Brain microvascular endothelial cell (primary cell): ENCODE measurements at regions not wholly inside any gene's neighbourhood (a gene's known extent, or its start where the extent isn't known, plus 50 kb on each side); places are given as distances from the start of the nearest gene placed in this dataset.

Experiments
- DNase-seq: peaks from one replicate; pipeline ENCODE4 v3.0.0-alpha.2; 2020
- H3K27ac ChIP-seq: fragments of 250-450 bp; sonication (Bioruptor Pico); 2 replicates; pipeline ENCODE4 v1.5.1; 2020; ENCODE audit warnings: mild to moderate bottlenecking, moderate library complexity
- H3K27me3 ChIP-seq: fragments of 250-450 bp; sonication (Bioruptor Pico); replicated peaks from 2 replicates; pipeline ENCODE4 v1.5.1; 2020; ENCODE audit warnings: mild to moderate bottlenecking
- H3K36me3 ChIP-seq: fragments of 250-450 bp; sonication (Bioruptor Pico); replicated peaks from 2 replicates; pipeline ENCODE4 v1.5.1; 2020; ENCODE audit warnings: mild to moderate bottlenecking
- H3K4me3 ChIP-seq: 2 replicates; pipeline ENCODE4 v1.5.1; 2011; ENCODE audit warnings: low read depth, mild to moderate bottlenecking, control low read depth, low read length, moderate library complexity
- CTCF ChIP-seq: IDR thresholded peaks from 2 replicates; pipeline ENCODE4 v1.5.1; 2011; ENCODE audit warnings: low read depth, mild to moderate bottlenecking, moderate library complexity, low read length, control low read depth, inconsistent platforms; ENCODE audit errors: missing control alignments
- in situ Hi-C: cut with HindIII; loops from 2 replicates; pipeline ENCODE4 v1.10.0; 2017; ENCODE audit warnings: low sequenced_read_pairs, low pct_ligation_motif_present

- Histone ChIP-seq H3K27me3 (no peaks in the 10 kb centered on the region), H3K4me3 (no peak overlapping the region), H3K27ac (no peak overlapping the region), H3K36me3 (no peaks in the 10 kb centered on the region)
- in situ Hi-C loops, result loop anchor here (25.0 kb wide), 1 partner anchor 224 kb away; the partner anchor contains the start of gene CC2D2A
- TF ChIP-seq CTCF, result peak; percentile 79
- DNase-seq, result peak; percentile 62
These were observed 189.1 kb upstream of the C1QTNF7 start for GRCh38 chr4:15238720-15239119.

GRCh38 chr4:15239866-15240265, 188.0 kb upstream of the C1QTNF7 start:
- Histone ChIP-seq H3K27ac (peak overlapping the region; percentile 58), H3K36me3 (no peaks in the 10 kb centered on the region), H3K4me3 (no peak overlapping the region), H3K27me3 (no peaks in the 10 kb centered on the region)
- peak; percentile 54 for DNase-seq
- in situ Hi-C loops, result loop anchor here (25.0 kb wide), 1 partner anchor 222 kb away; the partner anchor contains the start of gene CC2D2A
- TF ChIP-seq CTCF, result no peak

- no peaks in the 10 kb centered on the region for H3K27me3 ChIP-seq
- in situ Hi-C loops, result loop anchor here (25.0 kb wide), 1 partner anchor 222 kb away; the partner anchor contains the start of gene CC2D2A
- TF ChIP-seq CTCF, result no peak
- H3K36me3 ChIP-seq, result no peaks in the 10 kb centered on the region
- H3K27ac ChIP-seq, result peak overlapping the region; percentile 58
- no peak overlapping the region for H3K4me3 ChIP-seq
- peak; percentile 82 for DNase-seq
These were observed 187.1 kb upstream of the C1QTNF7 start for GRCh38 chr4:15240764-15241163.

DNA sequence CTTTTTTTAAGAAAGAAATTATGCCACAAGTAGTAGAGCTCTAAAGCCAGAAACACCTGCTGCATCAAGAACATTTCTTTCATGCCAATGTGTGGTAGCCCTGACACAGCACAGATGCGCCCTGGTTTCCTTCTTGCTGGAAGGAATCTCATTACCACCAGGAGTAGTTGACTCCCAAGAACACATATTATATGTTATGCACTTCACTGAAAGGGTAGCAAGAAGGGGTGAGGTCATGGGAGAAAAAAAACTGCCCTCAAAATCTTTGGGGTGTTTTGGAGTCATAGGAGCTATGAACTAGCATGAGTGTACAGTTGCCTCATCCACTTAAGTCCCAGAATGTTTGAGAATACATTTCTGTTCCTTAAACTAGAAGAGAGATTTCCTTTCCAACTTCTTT, 185.8 kb upstream of the C1QTNF7 start:
- H3K27me3 ChIP-seq, result no peaks in the 10 kb centered on the region
- DNase-seq, result no peak
- TF ChIP-seq CTCF, result no peak

GRCh38 chr4:15244354-15244753, 183.5 kb upstream of the C1QTNF7 start:
- in situ Hi-C loops, result loop anchor here (25.0 kb wide), 1 partner anchor 218 kb away; the partner anchor contains the start of gene CC2D2A
- DNase-seq, result peak; percentile 68
- Histone ChIP-seq H3K4me3 (no peak overlapping the region), H3K27ac (no peak overlapping the region), H3K27me3 (no peaks in the 10 kb centered on the region), H3K36me3 (no peaks in the 10 kb centered on the region)
- TF ChIP-seq CTCF, result no peak

More for the DNA sequence above, 185.8 kb upstream of the C1QTNF7 start:
- H3K27ac ChIP-seq, result no peak overlapping the region
- in situ Hi-C loops, result loop anchor here (25.0 kb wide), 1 partner anchor 220 kb away; the partner anchor contains the start of gene CC2D2A
- no peaks in the 10 kb centered on the region for H3K36me3 ChIP-seq
- no peak overlapping the region for H3K4me3 ChIP-seq

DNA sequence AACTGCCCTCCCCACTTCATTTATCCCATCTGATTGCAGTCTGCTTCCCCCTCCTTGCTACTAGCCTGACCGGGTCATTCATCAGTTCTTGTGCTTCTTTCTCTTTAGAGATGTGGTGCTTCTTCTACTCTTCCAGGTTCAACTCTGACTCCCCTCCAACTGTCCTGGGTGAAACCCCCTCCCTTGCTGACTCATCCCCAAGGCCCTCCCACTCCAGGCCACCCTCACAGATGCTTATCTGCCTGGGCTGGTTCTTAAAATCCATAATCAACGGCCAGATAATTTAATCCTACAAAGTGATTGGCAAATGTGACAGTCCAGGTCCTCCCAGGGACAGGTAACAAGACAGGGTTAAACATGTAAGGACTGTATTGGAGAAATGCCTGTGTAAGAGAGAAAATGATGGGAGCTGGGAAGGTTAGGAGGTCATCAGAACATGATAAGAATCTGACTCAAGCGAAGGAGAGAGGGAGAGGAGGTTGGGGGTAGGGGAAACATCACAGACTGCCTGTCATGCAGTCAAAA, 182.8 kb upstream of the C1QTNF7 start:
- no peak overlapping the region for H3K27ac ChIP-seq
- no peak overlapping the region for H3K4me3 ChIP-seq
- in situ Hi-C loops, result loop anchor here (25.0 kb wide), 1 partner anchor 217 kb away; the partner anchor contains the start of gene CC2D2A
- H3K27me3 ChIP-seq, result no peaks in the 10 kb centered on the region
- H3K36me3 ChIP-seq, result no peaks in the 10 kb centered on the region
- DNase-seq, result no peak
- TF ChIP-seq CTCF, result no peak
